MM.1S (cell line): ENCODE measurements at regions not wholly inside any gene's neighbourhood (a gene's known extent, or its start where the extent isn't known, plus 50 kb on each side); places are given as distances from the start of the nearest gene placed in this dataset.

ENCODE experiments used
- DNase-seq: peaks from one replicate; pipeline ENCODE4 v3.0.0-alpha.2; 2015
- H2AFZ ChIP-seq: fragments of 300-600 bp; sonication (generic); 2 replicates; pipeline ENCODE4 v1.6.0; 2016; ENCODE audit warnings: antibody characterized with exemption, low read length
- H3F3A ChIP-seq: fragments of 300-600 bp; sonication (generic); 2 replicates; pipeline ENCODE4 v1.6.1; 2016; ENCODE audit warnings: mild to moderate bottlenecking, antibody characterized with exemption, low read length, moderate library complexity, mixed read lengths; ENCODE audit not compliant: insufficient read depth
- H3K27ac ChIP-seq: fragments of 300-600 bp; sonication (generic); 2 replicates; pipeline ENCODE4 v1.5.1; 2016; ENCODE audit warnings: mild to moderate bottlenecking, low read length
- H3K27me3 ChIP-seq: fragments of 300-600 bp; sonication (generic); replicated peaks from 2 replicates; pipeline ENCODE4 v1.6.0; 2016; ENCODE audit warnings: low read length; ENCODE audit not compliant: insufficient read depth
- H3K36me3 ChIP-seq: fragments of 300-600 bp; sonication (generic); replicated peaks from 2 replicates; pipeline ENCODE4 v1.6.1; 2016; ENCODE audit warnings: mild to moderate bottlenecking, low read length, mixed read lengths; ENCODE audit not compliant: insufficient read depth
- H3K4me1 ChIP-seq: fragments of 300-600 bp; sonication (generic); 2 replicates; pipeline ENCODE4 v1.6.1; 2016; ENCODE audit warnings: low read length, mixed read lengths
- H3K4me2 ChIP-seq: fragments of 300-600 bp; sonication (generic); 2 replicates; pipeline ENCODE4 v1.6.0; 2016; ENCODE audit warnings: low read depth, low read length
- H3K4me3 ChIP-seq: fragments of 300-600 bp; sonication (generic); 2 replicates; pipeline ENCODE4 v1.5.1; 2016; ENCODE audit warnings: low read length, mixed read lengths
- H3K79me2 ChIP-seq: fragments of 300-600 bp; sonication (generic); 2 replicates; pipeline ENCODE4 v1.6.1; 2016; ENCODE audit warnings: mixed run types, low read length, mixed read lengths
- H3K9ac ChIP-seq: fragments of 300-600 bp; sonication (generic); 2 replicates; pipeline ENCODE4 v1.6.1; 2016; ENCODE audit warnings: low read length, mixed read lengths
- H3K9me2 ChIP-seq: fragments of 300-600 bp; sonication (generic); replicated peaks from 2 replicates; pipeline ENCODE4 v1.6.1; 2016; ENCODE audit warnings: mild to moderate bottlenecking, low read length, mixed read lengths; ENCODE audit not compliant: insufficient read depth
- H3K9me3 ChIP-seq: fragments of 300-600 bp; sonication (generic); replicated peaks from 2 replicates; pipeline ENCODE4 v1.6.1; 2016; ENCODE audit warnings: mild to moderate bottlenecking, low read length, mixed read lengths; ENCODE audit not compliant: insufficient read depth
- H4K20me1 ChIP-seq: fragments of 300-600 bp; sonication (generic); 2 replicates; pipeline ENCODE4 v1.6.1; 2016; ENCODE audit warnings: mild to moderate bottlenecking, low read length, moderate library complexity, mixed read lengths; ENCODE audit not compliant: insufficient read depth
- EZH2 ChIP-seq: fragments of 300-600 bp; sonication (generic); optimal IDR thresholded peaks from 2 replicates; pipeline ENCODE3; 2017; ENCODE audit warnings: low read depth, mild to moderate bottlenecking, antibody characterized with exemption, low read length, mixed read lengths
- EZH2phosphoT487 ChIP-seq: fragments of 300-600 bp; sonication (generic); IDR thresholded peaks from 2 replicates; pipeline ENCODE4 v1.6.1; 2018; ENCODE audit warnings: antibody characterized with exemption, low read length
- TF ChIP-seq, protein P1 (sequence below): fragments of 300-600 bp; sonication (generic); IDR thresholded peaks from 2 replicates; pipeline ENCODE4 v1.5.1; 2016; ENCODE audit warnings: antibody characterized with exemption, low read length, mixed read lengths

DNA sequence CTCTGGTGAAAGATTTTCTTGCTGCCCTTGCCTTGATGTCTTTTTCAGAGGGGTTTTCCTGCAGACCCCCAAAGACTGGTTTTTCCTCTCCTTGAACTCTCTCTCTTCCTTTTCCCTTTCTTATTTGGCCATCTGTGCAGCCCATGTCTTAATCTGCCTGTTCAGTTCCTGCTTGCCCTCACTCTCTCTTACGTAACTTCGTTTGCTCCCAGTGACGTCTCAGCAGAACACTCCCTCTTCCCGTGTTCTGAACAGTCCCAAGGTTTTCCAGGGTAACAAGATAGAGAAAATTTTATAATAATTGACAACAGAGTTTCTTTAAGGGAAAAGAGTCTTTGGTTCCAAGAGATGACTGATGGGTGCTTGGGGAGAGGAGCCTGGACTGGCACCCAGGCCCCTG lies 109.1 kb upstream of the LMO4 start:
- no peaks in the 10 kb centered on the region for H3K9me2 ChIP-seq
- TF ChIP-seq, protein P1, sequence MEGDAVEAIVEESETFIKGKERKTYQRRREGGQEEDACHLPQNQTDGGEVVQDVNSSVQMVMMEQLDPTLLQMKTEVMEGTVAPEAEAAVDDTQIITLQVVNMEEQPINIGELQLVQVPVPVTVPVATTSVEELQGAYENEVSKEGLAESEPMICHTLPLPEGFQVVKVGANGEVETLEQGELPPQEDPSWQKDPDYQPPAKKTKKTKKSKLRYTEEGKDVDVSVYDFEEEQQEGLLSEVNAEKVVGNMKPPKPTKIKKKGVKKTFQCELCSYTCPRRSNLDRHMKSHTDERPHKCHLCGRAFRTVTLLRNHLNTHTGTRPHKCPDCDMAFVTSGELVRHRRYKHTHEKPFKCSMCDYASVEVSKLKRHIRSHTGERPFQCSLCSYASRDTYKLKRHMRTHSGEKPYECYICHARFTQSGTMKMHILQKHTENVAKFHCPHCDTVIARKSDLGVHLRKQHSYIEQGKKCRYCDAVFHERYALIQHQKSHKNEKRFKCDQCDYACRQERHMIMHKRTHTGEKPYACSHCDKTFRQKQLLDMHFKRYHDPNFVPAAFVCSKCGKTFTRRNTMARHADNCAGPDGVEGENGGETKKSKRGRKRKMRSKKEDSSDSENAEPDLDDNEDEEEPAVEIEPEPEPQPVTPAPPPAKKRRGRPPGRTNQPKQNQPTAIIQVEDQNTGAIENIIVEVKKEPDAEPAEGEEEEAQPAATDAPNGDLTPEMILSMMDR: no peak
- TF ChIP-seq EZH2phosphoT487: no peak
- TF ChIP-seq EZH2: no peak
- no peaks in the 10 kb centered on the region for H4K20me1 ChIP-seq
- H3K9me3 ChIP-seq: no peaks in the 10 kb centered on the region
- H3K27me3 ChIP-seq: no peaks in the 10 kb centered on the region
- H3F3A ChIP-seq: no peaks in the 10 kb centered on the region
- no peaks in the 10 kb centered on the region for H3K36me3 ChIP-seq
- no peaks in the 10 kb centered on the region for H3K79me2 ChIP-seq
- H3K4me2 ChIP-seq: 0 out of 2 replicates have a peak overlapping the region, but pooled peaks have one; percentile 25
- H2AFZ ChIP-seq: no peak overlapping the region
- H3K4me1 ChIP-seq: peaks cover 16% of the 10 kb centered on the region
- H3K4me3 ChIP-seq: no peak overlapping the region
- H3K27ac ChIP-seq: no peak overlapping the region
- no peak for DNase-seq
- H3K9ac ChIP-seq: no peak overlapping the region

- H3K9me2 ChIP-seq: no peaks in the 10 kb centered on the region
These were observed 107.7 kb upstream of the LMO4 start for GRCh38 chr1:87220993-87221392.

GRCh38 chr1:87224201-87224600 lies 104.5 kb upstream of the LMO4 start:
- Histone ChIP-seq H3K27ac (no peak overlapping the region), H3K4me2 (no peak overlapping the region)
- DNase-seq: no peak

More at GRCh38 chr1:87220993-87221392, 107.7 kb upstream of the LMO4 start:
- Histone ChIP-seq H3K27me3 (no peaks in the 10 kb centered on the region), H4K20me1 (no peaks in the 10 kb centered on the region), H3K4me2 (no peak overlapping the region), H3K4me3 (no peak overlapping the region), H3K9ac (no peak overlapping the region), H3K36me3 (no peaks in the 10 kb centered on the region), H3K27ac (no peak overlapping the region), H3F3A (no peaks in the 10 kb centered on the region), H3K4me1 (peaks cover 16% of the 10 kb centered on the region), H3K9me3 (no peaks in the 10 kb centered on the region), H3K79me2 (no peaks in the 10 kb centered on the region), H2AFZ (no peak overlapping the region)
- DNase-seq: no peak
- TF ChIP-seq EZH2 (no peak), EZH2phosphoT487 (no peak)
- TF ChIP-seq, protein P1: no peak

GRCh38 chr1:87225171-87225570 lies 103.5 kb upstream of the LMO4 start:
- no peaks in the 10 kb centered on the region for H3K27me3 ChIP-seq
- no peaks in the 10 kb centered on the region for H3K9me2 ChIP-seq
- no peak overlapping the region for H3K27ac ChIP-seq
- TF ChIP-seq, protein P1: no peak
- no peak for TF ChIP-seq EZH2
- no peak for TF ChIP-seq EZH2phosphoT487
- no peak for DNase-seq
- no peaks in the 10 kb centered on the region for H3F3A ChIP-seq
- no peaks in the 10 kb centered on the region for H3K79me2 ChIP-seq
- no peak overlapping the region for H2AFZ ChIP-seq
- H4K20me1 ChIP-seq: no peaks in the 10 kb centered on the region
- H3K36me3 ChIP-seq: no peaks in the 10 kb centered on the region
- H3K4me1 ChIP-seq: no peaks in the 10 kb centered on the region
- H3K4me3 ChIP-seq: no peak overlapping the region
- H3K4me2 ChIP-seq: no peak overlapping the region
- no peak overlapping the region for H3K9ac ChIP-seq
- H3K9me3 ChIP-seq: no peaks in the 10 kb centered on the region

More at GRCh38 chr1:87224201-87224600, 104.5 kb upstream of the LMO4 start:
- Histone ChIP-seq H3K9ac (no peak overlapping the region), H2AFZ (no peak overlapping the region), H3K4me3 (no peak overlapping the region), H3K79me2 (no peaks in the 10 kb centered on the region), H3K27me3 (no peaks in the 10 kb centered on the region), H3K4me1 (peaks cover 7% of the 10 kb centered on the region), H3K9me3 (no peaks in the 10 kb centered on the region), H3F3A (no peaks in the 10 kb centered on the region), H3K36me3 (no peaks in the 10 kb centered on the region), H4K20me1 (no peaks in the 10 kb centered on the region), H3K9me2 (no peaks in the 10 kb centered on the region)
- no peak for TF ChIP-seq EZH2
